Testis (tissue), 2 donors: ENCODE measurements at regions not wholly inside any gene's neighbourhood (a gene's known extent, or its start where the extent isn't known, plus 50 kb on each side); places are given as distances from the start of the nearest gene placed in this dataset.

Source experiments
- POLR2A ChIP-seq: fragments of 450-650 bp; IDR thresholded peaks from one replicate; pipeline ENCODE4 v1.6.1; 2017; ENCODE audit warnings: antibody characterized with exemption, mild to moderate bottlenecking, moderate library complexity
- TF ChIP-seq, protein P1 (sequence below), 3 experiments: fragments of 450-650 bp in 2 of 3; fragments of 200-600 bp in 1 of 3; sonication (generic) in 1 of 3; IDR thresholded peaks; one replicate each; pipeline ENCODE4 v1.5.1; 2016 to 2019; ENCODE audit warnings: antibody characterized with exemption in 3 of 3, mild to moderate bottlenecking in 2 of 3, moderate library complexity in 1 of 3

DNA sequence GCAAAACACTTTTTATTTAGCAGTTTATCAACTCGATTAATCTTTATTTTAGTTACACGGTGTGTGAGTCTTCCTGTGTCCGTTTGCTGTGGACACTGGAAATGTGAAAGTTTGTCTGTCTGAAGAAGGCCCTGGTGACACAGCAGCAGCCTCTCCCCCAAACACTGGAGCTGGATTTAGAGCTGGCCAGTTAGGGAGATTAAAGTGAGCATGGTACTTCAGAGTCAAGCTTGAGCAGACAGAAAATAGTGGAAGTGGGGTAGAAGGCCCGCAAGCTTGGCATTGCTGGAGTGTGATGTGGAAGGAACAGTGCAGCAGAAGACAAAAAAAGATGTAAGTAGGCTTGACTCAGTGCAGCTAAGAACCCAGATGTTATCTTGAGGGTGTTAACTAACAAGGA, 85.9 kb downstream of the POM121L12 start:
- no peak for TF ChIP-seq POLR2A
- TF ChIP-seq, protein P1, sequence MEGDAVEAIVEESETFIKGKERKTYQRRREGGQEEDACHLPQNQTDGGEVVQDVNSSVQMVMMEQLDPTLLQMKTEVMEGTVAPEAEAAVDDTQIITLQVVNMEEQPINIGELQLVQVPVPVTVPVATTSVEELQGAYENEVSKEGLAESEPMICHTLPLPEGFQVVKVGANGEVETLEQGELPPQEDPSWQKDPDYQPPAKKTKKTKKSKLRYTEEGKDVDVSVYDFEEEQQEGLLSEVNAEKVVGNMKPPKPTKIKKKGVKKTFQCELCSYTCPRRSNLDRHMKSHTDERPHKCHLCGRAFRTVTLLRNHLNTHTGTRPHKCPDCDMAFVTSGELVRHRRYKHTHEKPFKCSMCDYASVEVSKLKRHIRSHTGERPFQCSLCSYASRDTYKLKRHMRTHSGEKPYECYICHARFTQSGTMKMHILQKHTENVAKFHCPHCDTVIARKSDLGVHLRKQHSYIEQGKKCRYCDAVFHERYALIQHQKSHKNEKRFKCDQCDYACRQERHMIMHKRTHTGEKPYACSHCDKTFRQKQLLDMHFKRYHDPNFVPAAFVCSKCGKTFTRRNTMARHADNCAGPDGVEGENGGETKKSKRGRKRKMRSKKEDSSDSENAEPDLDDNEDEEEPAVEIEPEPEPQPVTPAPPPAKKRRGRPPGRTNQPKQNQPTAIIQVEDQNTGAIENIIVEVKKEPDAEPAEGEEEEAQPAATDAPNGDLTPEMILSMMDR (IDR thresholded peaks at IDR 0.05): no peak
